GM18907 (cell line): ENCODE measurements at regions not wholly inside any gene's neighbourhood (a gene's known extent, or its start where the extent isn't known, plus 50 kb on each side); places are given as distances from the start of the nearest gene placed in this dataset.

Experiments used
- ATAC-seq: cut with Tn5 transposase; IDR thresholded peaks from one replicate; pipeline ENCODE4 v1.9.1; 2021; ENCODE audit warnings: mild to moderate bottlenecking, moderate library complexity; ENCODE audit not compliant: unreplicated experiment

DNA sequence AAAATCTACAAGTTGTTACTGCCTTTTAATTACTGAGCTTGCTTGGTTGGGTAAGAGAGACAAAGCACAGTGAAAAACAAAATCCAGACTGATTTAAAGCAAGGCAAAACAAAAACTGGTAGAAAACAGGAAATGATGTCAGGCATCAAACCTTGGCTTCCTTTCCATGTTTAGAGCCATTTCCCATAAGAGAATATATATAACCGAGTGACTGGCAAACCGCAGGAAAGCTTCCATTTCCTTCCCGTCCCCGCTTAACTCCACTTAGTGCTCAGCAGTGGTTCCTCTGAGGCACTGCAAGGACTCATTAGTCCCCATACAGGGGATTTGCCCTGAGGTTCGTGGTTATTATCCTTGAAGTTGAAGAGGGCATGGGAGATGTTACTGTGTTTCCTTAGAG lies 446.3 kb downstream of the LPIN1 start:
- ATAC-seq, result no peak

DNA sequence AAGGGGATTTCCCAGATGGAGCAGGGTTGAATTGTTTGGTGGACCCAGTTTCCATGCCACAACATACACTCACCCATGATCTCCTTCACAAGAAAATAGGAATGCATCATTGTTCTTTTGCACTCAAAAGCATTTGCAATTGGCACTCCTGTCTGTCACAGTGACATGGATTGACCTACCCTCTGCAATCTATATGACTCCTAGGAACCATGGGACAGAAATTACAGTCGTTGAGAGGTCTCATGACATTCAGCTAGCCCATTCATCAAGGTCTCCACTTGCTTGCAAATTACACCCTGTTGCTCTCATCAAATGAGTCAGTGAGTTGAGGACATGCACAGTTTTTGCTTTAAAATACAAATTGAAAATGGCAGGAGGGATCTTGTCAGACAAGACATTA lies 448.5 kb downstream of the LPIN1 start:
- no peak for ATAC-seq

DNA sequence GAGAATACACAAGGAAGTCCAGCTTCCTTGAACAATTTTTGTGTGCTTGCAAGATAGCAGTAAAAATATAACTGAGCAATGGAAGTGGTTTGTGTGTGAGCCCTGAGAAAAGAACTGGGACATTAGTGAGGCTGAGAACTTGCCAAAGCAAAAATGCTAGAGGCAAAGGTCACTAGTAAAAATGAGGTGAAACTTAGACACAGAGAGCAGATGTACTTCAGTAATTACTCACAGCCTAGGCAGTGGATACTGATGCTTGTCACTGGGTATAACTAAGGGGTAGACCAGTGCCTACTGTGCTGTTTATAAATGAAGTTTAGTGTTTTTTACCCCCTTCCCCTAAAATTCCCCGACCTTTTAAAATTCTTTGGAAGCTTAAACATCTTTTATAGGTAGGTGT lies 450.1 kb downstream of the LPIN1 start:
- peak; percentile 69 for ATAC-seq

DNA sequence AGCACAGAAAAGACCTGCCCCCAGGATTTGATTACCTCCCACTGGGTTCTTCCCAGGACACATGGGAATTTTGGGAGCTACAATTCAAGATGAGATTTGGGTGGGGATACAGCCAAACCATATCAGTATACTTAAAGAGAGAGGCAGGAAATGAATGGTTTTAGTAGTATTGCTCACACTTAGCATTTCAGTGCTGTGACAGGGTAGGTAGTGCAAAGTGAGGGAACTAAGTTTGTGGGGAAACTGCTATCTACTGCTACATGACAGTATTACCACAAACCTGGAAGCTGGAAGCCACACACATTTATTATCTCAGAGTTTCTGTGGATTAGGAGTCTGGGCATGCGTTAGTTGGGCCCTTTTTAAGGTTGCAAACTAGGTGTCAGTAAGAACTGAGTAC lies 450.7 kb downstream of the LPIN1 start:
- ATAC-seq, result no peak

DNA sequence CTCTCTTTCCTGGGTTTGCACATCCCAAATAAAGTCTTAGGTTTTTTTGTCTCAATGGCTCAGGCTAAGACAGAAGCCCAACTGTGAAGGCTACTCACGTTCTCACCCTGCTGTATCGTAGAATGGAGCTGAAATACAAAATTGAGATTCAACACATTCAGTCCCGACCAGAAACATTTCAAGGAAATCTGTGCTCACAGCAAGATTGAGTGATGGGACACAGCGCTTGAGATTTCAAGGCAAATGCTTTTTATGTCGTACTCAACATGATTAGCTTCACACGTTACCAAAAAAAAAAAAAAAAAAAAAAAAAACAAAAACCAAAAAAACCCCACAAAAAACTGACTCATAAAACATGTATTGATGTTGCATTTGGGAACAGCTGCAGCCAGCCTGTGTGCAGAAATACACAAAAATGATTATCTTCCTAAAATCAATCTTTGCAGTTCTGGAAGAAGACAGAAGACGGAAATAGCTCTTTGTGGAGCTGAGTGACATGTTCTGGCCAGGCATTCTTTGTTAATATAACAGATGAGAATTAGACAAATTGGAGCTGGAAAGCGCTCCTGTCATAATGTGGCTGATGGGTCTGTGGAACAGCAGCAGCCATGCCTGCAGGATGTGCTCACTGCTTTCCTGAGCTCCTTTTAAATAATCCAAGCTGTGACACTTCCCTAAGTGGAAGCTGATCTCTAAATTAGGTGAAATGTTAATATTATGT lies 453.2 kb downstream of the LPIN1 start:
- no peak for ATAC-seq

DNA sequence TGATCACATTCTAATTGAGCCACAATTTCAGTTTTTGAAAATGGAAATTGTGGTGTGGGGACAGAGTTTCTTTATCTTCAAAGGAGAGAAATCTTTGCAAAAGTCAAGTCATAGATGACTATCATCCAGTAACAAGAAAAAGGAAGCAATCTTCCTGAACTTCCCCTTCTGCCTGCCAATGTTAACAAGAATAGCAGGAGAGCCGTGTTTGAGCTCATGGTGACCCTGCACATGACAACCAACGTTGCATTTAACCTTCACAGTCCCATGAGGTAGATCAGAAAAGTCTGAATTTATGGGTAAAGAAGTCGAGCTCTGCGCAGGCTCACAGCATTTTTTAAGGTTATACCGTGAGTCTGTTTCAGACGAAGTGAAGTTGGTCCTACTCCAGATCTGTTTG lies 454.9 kb downstream of the LPIN1 start:
- no peak for ATAC-seq

DNA sequence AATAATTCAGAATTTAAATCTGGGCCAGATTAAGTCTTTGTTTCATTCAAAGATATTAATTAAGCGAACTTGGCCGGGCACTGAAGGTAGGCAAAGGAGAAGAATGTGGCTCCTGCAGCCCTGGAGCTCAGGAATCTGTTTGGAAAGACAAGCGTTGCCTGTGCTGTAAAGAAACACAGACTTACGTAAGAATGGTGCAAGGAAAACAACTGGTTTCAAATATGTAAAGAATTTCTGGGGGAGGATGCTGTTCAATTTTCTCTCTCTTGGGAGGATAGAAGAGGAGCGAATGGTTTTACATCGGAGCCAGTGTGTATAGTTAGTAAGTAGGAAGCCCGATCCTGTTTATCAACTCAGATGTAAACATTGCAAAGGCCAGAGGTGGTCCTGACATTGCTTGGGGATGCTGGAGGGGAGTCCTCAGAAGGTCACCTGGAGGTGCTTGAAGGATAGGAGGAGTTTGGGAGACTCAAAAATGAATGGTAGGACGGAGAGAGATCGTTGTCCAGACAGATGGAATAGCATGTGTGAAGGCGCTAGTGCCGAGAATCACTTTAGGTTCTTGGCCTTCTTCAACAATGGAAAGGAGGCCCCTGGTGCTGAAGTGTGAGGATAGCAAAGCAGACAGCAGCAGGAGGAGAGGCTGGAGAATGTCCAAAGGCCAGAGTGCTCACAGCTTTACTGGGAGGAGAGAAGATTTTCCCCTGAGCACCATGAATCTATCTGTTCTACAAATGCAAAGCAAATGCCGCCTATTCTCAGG lies 456.1 kb downstream of the LPIN1 start:
- ATAC-seq, result no peak

DNA sequence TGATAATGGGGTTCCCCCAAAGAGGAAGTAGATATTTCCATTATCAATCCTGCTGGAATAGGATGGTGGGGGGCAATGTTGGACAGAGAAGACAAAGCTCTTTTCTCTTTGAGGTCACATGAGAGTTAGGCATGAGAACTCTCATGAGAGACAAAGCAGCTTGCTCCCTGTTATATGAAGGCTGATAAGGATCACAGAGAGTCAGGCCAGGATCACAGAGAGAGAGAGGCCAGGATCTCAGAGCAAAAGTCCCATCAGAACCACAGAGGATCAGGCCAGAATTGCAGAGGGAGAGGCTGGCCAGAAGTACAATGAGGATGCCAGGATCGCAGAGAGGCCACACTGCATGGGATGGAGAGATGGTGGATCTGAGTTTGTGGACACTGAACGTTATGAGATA lies 457.1 kb downstream of the LPIN1 start:
- ATAC-seq, result no peak

DNA sequence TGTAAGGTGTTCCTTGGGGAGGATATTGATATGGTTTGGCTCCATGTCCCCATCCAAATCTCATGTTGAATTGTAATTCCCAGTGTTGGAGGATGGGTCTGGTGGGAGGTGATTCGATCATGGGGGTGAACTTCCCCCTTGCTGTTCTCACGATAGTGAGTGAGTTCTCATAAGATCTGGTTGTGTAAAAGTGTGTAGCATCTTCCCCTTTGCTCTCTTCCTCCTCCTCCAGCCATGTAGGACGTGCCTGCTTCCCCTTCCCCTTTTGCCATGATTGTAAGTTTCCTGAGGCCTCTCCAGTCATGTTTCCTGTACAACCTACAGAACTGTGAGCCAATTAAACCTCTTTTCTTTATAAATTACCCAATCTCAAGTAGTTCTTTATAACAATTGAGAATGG lies 458.7 kb downstream of the LPIN1 start:
- no peak for ATAC-seq

DNA sequence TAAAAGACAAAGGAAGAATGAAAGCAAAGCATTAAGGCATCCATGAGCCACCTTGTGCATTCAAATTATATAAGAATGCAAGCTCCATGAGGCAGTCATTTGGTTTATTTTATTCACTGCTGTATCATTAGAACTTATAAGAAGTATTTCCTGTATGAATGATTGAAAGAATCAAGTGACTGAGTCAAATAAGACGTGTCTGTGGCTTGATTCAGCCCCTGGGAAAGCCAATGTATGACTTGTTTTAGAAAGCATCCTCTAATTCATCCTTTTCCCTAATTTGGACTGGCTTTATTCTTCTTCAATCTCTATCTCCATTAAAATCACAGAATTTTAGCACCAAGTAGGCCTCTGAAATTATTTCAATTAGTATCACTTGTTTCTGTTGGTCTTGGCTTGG lies 461.1 kb downstream of the LPIN1 start:
- no peak for ATAC-seq

DNA sequence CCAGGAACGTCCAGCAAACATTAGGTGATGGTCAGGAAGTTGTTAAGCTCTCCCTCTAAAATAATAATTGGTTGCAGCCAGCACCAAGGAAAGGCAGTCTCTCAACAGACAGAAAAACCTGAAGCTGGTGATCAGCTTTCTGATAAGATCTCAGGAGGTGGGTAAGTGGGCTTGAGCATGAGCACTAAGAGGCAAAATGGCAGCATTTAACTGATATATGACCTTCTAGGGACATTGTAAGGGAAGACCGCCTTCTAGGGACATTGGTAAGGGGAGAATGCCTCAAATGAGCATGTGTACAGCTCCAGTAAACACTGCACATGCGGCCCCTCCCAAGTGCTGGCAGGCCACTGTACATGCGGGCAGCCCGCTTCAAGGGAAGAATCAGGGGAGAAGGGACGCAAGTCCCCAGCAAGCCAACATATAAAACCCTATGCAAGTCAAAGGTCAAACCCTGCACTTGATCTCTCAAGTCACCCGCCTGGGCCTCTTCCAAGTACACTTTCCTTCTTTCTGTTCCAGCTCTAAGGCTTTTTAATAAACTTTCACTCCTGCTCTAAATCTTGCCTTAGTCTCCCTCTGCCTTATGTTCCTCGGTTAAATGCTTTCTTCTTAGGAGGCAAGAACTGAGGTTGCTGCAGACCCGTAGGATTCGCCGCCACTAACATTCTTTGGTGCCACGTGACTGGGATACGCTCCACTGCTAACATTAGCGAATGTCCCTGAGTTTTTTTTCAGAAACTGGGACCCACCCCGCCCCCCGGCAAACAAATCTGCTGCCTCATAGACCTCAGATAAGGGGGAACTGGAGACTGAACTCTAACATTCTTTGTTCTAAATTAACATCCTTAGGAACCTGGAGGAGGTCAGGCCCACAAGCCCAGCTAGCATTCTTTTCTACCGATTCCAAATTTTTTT lies 463.8 kb downstream of the LPIN1 start:
- no peak for ATAC-seq

DNA sequence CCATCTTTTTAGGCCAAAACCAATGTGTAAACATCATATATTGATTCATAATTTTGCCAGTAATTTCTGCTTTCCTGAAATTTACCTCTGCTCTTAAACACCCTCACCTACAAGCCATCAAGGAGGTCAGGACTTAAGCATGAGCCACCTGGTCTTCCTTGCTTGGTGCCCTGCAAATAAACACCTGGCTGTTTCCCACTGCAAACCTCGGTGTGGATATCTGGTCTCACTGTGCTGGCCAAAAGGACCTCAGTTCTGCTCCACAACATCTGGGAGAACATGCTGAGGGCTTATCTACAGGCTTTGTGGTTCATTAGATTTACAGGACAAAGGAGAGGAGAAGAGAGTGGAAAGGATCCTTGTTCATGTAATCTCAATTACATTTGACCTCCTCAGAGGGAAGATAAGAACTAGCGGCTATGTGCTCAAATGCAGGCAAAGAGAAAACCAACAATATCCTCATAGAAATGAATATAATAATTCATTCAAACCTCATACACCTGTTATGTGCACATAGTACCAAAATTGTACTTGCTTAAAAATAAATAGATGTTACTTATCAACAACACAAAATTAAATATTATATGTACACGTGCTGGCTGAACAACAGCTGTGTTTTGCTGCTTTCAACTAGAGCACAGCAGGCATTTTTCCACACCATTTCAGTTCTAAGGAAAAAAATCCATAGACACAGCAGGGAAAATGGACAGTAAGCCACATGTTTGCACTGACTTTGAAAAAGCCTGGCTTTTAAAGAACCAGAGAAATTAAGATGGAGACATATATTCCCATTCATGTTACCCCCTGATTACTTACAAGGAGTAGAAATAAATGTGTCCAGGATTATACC lies 465.1 kb downstream of the LPIN1 start:
- ATAC-seq, result no peak

DNA sequence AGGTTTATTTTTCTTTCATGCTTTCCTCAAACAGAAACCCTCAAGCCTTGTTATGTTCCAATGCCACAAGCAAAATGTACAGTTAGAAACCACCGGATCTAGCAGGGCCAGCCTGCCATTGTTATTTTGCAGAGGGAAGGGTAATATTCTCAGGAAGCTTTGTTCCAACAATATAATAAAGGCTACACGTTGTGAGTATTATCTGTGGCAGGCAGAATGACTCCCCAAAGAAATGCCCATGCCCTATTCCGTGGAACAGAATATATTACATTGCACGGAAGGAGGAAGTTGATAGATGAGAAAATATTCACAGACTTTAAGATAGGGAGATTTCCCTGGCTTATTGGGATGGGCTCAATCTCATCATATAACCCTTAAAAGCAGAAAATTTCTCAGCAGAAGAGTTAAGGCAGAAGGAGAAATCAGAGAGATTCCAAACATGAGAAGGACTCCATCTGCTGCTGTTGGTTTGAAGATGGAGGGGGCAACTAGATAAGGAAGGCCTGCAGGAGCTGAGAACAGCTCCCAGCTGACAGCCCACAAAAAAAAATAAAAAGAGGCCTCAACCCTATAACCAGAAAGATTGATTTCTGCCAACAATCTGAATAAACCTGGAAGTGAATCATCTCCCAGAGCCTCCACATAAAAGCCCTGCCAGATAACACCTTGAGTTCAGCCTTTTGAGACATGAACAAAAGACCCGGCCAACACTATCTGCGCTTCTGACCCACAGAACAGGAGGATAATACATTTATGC lies 466.6 kb downstream of the LPIN1 start:
- no peak for ATAC-seq

DNA sequence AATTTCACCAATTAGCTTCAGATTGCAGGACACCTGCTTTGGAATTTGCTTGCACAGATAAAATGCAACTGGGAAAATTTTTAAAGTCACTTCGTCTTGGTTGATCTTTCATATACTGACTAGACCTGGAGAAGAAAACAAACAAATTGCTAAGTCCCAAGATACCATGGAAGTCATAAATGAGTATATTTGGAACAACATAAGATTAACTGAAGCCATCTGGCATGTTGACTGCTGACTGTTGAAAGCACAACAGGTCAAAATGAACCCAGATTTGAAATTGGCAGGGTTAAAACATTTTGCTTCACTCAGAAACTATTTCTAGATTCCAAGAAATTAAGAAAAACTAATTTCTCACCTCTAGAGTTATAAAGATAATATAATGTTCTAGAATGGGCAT lies 470.7 kb downstream of the LPIN1 start:
- ATAC-seq, result no peak

DNA sequence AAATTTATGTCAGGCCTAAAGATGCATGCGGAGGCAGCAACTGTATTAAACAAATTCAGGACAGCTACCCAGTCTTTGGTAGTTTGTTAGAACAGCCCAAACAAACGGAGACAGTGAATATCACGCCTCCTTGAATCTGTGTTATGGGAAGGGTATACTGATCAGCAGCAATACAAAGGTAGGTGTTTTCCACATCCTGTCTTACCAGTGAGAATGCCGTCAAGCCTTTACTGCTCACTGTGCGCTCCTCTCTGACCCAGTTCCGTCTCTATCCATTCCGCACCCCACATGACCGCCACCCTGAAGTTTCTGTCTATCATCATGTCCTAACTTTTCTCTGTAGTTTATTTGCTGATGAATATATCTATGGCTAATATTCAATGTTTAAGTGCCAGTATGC lies 473.3 kb downstream of the LPIN1 start:
- ATAC-seq, result no peak

DNA sequence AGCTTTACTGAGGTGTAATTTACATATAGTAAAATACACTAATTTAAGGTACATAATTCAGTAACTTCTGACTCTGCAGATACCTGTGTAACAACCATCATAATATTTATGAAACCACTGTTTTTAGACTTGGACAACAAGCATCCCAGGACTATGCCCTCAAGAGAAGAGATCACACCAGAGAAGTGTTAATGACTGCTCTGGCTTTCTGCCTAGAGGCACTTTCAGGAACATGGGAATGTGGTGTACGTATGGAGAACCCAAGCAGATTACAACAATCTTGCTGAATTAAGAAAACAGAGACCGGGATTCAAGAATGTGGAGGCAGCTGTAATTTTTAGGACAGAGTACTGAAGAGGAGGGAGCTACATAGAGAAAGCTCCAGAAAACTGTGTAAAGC lies 475.2 kb downstream of the LPIN1 start:
- ATAC-seq, result no peak

DNA sequence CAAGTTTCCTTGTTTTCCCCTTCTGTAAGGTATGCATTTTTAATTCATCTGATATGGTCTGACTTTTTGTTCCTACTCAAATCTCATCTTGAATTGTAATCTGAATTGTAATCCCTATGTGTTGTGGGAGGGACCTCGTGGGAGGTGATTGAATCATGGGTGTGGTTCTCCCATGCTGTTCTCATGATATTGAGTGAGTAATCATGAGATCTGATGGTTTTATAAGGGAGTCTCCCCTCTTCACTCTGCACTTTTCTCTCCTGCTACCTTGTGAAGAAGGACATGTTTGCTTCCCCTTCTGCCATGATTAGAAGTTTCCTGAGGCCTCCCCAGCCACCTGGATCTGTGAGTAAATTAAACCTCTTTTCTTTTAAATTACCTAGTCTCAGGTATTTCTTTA lies 476.1 kb downstream of the LPIN1 start:
- no peak for ATAC-seq

DNA sequence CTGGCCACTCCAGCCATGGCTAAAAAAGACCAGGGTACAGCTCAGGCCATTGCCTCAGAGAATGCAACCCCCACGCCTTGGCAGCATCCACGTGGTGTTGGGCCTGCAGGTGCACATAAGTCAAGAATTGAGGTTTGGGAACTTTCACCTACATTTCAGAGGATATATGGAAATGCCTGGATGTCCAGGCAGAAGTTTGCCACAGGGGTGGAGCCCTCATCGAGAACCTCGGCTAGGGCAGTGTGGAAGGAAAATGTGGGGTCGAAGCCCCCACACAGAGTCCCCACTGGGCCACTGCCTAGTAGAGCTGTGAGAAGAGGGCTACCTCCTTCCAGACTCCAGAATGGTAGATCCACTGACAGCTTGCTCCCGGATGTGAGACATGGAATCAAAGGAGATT lies 477.3 kb downstream of the LPIN1 start:
- no peak for ATAC-seq

DNA sequence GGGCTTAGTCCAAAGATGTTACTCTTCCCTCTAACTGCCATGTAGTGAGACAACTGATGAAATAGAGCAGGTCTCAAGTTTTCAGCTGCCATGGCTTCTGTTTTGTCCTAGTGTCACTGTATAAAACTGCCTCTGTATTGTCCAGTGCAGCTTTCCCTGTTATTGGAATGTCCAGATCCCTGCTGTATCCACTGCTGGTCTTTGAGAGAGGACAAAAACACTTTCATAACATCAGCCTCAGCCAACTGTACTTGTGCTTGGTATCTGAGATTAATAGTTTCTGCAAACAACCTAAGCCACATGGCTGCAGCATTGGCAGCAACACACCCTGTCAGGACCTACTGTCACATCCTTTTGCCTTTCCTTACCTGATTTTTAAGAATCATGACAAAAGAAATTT lies 480.2 kb downstream of the LPIN1 start:
- ATAC-seq, result no peak
